DND-41 (cell line): ENCODE measurements at regions not wholly inside any gene's neighbourhood (a gene's known extent, or its start where the extent isn't known, plus 50 kb on each side); places are given as distances from the start of the nearest gene placed in this dataset.

Experiments used
- ATAC-seq: fragments of 200-7000 bp; cut with Tn5 transposase; 3 replicates; pipeline ENCODE4 v1.9.1; 2021; ENCODE audit warnings: low read depth; ENCODE audit not compliant: insufficient read depth
- DNase-seq: peaks from one replicate; pipeline ENCODE4 v3.0.0-alpha.2; 2020
- H2AFZ ChIP-seq: 2 replicates; pipeline ENCODE4 v1.6.0; 2012; ENCODE audit warnings: low read depth, low read length
- H3K27ac ChIP-seq: 2 replicates; pipeline ENCODE4 v1.5.1; 2012; ENCODE audit warnings: low read length, inconsistent platforms
- H3K27me3 ChIP-seq: fragments of 200-600 bp; sonication (generic); 2 replicates; pipeline ENCODE4 v1.6.0; 2012; ENCODE audit warnings: low read length, mild to moderate bottlenecking, inconsistent platforms; ENCODE audit not compliant: insufficient read depth, poor library complexity
- H3K36me3 ChIP-seq: 2 replicates; pipeline ENCODE4 v1.5.1; 2012; ENCODE audit warnings: low read length, inconsistent platforms; ENCODE audit not compliant: insufficient read depth
- H3K4me1 ChIP-seq: 2 replicates; pipeline ENCODE4 v1.5.1; 2012; ENCODE audit warnings: mild to moderate bottlenecking, low read length; ENCODE audit not compliant: insufficient read depth
- H3K4me2 ChIP-seq: 2 replicates; pipeline ENCODE4 v1.6.0; 2012; ENCODE audit warnings: mild to moderate bottlenecking, moderate library complexity, low read length, inconsistent platforms; ENCODE audit not compliant: insufficient read depth
- H3K4me3 ChIP-seq, 2 experiments: fragments of 200-600 bp in 1 of 2; shearing (Covaris generic) in 1 of 2; 2 replicates each; pipeline ENCODE4 v1.5.1; 2012 to 2016; ENCODE audit warnings: inconsistent platforms in 2 of 2, low read length in 2 of 2, mild to moderate bottlenecking in 2 of 2, low read depth in 1 of 2, moderate library complexity in 1 of 2
- H3K79me2 ChIP-seq: 2 replicates; pipeline ENCODE4 v1.6.0; 2012; ENCODE audit warnings: low read length, inconsistent platforms; ENCODE audit not compliant: insufficient read depth
- H3K9ac ChIP-seq: 2 replicates; pipeline ENCODE4 v1.6.0; 2012; ENCODE audit warnings: low read depth, mild to moderate bottlenecking, inconsistent platforms, low read length, moderate library complexity
- H3K9me3 ChIP-seq: 2 replicates; pipeline ENCODE4 v1.5.1; 2012; ENCODE audit warnings: low read length, moderate library complexity, mild to moderate bottlenecking, inconsistent platforms; ENCODE audit not compliant: insufficient read depth, severe bottlenecking
- H4K20me1 ChIP-seq: 2 replicates; pipeline ENCODE4 v1.6.0; 2012; ENCODE audit warnings: low read length; ENCODE audit not compliant: insufficient read depth
- EZH2 ChIP-seq: IDR thresholded peaks from 3 replicates; pipeline ENCODE4 v1.6.1; 2012; ENCODE audit warnings: borderline replicate concordance, low read depth, mild to moderate bottlenecking, moderate library complexity, low read length, inconsistent platforms; ENCODE audit not compliant: severe bottlenecking
- TF ChIP-seq, protein P1 (sequence below): IDR thresholded peaks from 2 replicates; pipeline ENCODE4 v1.5.1; 2012; ENCODE audit warnings: borderline replicate concordance, low read length, moderate library complexity, mild to moderate bottlenecking; ENCODE audit not compliant: poor library complexity, severe bottlenecking; ENCODE audit errors: extremely low read depth

- ATAC-seq (no peak), DNase-seq (no peak)
- no peak for TF ChIP-seq EZH2
- TF ChIP-seq, protein P1, sequence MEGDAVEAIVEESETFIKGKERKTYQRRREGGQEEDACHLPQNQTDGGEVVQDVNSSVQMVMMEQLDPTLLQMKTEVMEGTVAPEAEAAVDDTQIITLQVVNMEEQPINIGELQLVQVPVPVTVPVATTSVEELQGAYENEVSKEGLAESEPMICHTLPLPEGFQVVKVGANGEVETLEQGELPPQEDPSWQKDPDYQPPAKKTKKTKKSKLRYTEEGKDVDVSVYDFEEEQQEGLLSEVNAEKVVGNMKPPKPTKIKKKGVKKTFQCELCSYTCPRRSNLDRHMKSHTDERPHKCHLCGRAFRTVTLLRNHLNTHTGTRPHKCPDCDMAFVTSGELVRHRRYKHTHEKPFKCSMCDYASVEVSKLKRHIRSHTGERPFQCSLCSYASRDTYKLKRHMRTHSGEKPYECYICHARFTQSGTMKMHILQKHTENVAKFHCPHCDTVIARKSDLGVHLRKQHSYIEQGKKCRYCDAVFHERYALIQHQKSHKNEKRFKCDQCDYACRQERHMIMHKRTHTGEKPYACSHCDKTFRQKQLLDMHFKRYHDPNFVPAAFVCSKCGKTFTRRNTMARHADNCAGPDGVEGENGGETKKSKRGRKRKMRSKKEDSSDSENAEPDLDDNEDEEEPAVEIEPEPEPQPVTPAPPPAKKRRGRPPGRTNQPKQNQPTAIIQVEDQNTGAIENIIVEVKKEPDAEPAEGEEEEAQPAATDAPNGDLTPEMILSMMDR = no peak
Observed at GRCh38 chr13:40236566-40237168, 429.8 kb downstream of the FOXO1 start.

DNA sequence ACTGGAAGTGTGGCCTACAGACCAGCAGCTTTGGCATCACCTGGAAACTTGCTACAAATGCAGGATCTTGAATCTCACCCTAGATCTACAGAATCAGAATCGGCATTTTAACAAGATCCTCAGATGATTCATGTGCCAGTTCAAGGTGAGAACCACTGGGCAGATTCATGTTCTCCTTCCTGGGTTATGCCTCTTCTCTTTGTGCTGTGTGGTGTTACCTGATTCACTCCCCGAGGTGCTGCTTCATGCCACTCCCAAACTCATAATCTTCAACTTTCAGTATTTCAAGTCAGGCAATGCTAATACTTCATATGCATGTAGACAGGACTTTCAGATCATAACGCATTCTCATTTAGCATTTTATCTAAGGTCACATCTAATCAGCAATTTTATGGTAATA lies 427.7 kb downstream of the FOXO1 start:
- H3K27ac ChIP-seq = no peak overlapping the region
- no peak overlapping the region for H3K9ac ChIP-seq
- no peak overlapping the region for H3K4me3 ChIP-seq
- no peaks in the 10 kb centered on the region for H4K20me1 ChIP-seq
- H3K9me3 ChIP-seq = no peaks in the 10 kb centered on the region
- no peak overlapping the region for H3K4me2 ChIP-seq
- H3K4me1 ChIP-seq = no peaks in the 10 kb centered on the region
- H2AFZ ChIP-seq = no peak overlapping the region
- no peak for DNase-seq
- H3K79me2 ChIP-seq = no peaks in the 10 kb centered on the region
- ATAC-seq = no peak
- peaks cover 19% of the 10 kb centered on the region for H3K27me3 ChIP-seq
- H3K36me3 ChIP-seq = no peaks in the 10 kb centered on the region
- TF ChIP-seq, protein P1 = no peak
- TF ChIP-seq EZH2 = no peak

More at GRCh38 chr13:40236566-40237168, 429.8 kb downstream of the FOXO1 start:
- Histone ChIP-seq H3K27ac (no peak overlapping the region), H3K4me2 (no peak overlapping the region), H4K20me1 (no peaks in the 10 kb centered on the region), H3K9me3 (no peaks in the 10 kb centered on the region), H3K4me3 (no peak overlapping the region), H3K36me3 (no peaks in the 10 kb centered on the region), H3K9ac (no peak overlapping the region), H3K4me1 (no peaks in the 10 kb centered on the region), H3K27me3 (peaks cover 12% of the 10 kb centered on the region), H3K79me2 (no peaks in the 10 kb centered on the region), H2AFZ (no peak overlapping the region)

GRCh38 chr13:40240293-40240692 lies 426.1 kb downstream of the FOXO1 start:
- Histone ChIP-seq H3K79me2 (no peaks in the 10 kb centered on the region), H3K27me3 (peaks cover 19% of the 10 kb centered on the region), H3K4me2 (no peak overlapping the region), H3K9me3 (no peaks in the 10 kb centered on the region), H3K4me3 (no peak overlapping the region), H3K4me1 (no peaks in the 10 kb centered on the region), H2AFZ (no peak overlapping the region), H3K36me3 (no peaks in the 10 kb centered on the region), H3K9ac (no peak overlapping the region), H3K27ac (no peak overlapping the region), H4K20me1 (no peaks in the 10 kb centered on the region)
- DNase-seq = no peak
- TF ChIP-seq EZH2 = no peak
- TF ChIP-seq, protein P1 = no peak
- ATAC-seq = no peak
